H1 (cell line): ENCODE measurements at regions not wholly inside any gene's neighbourhood (a gene's known extent, or its start where the extent isn't known, plus 50 kb on each side); places are given as distances from the start of the nearest gene placed in this dataset.

Experiments used
- CEBPB ChIP-seq: IDR thresholded peaks from 2 replicates; pipeline ENCODE4 v1.6.1; 2012; ENCODE audit warnings: low read depth, low read length
- RXRA ChIP-seq: IDR thresholded peaks from 2 replicates; pipeline ENCODE4 v1.6.1; 2011; ENCODE audit warnings: low read depth, mild to moderate bottlenecking, low read length, moderate library complexity; ENCODE audit not compliant: insufficient read depth
- TAF7 ChIP-seq: optimal IDR thresholded peaks from 2 replicates; pipeline ENCODE3; 2011; ENCODE audit warnings: low read depth, mild to moderate bottlenecking, inconsistent platforms, low read length, moderate library complexity, borderline replicate concordance
- TCF12 ChIP-seq: IDR thresholded peaks from 2 replicates; pipeline ENCODE4 v1.6.1; 2011; ENCODE audit warnings: low read depth, mild to moderate bottlenecking, low read length

DNA sequence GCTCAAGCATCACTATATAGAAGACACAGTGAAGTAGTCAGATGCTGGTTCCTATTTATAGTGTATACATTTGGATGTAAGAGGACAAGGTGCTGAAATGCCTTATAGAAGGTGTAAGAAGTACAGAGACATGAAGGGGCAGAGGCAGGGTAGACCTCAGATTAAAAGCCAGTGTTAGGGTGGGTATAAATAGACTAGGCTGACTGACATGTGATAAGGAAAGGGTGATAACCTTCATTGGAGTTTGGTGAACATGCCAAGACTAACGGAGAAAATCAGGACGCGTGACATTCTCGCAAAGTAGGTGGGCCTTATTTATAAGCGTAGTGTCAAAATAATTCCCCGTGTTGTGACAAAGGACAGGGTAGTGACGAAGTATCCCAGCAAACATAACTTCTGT is 59.1 kb upstream of the HRH2 start (continued):
- no peak for TF ChIP-seq TAF7
- no peak for TF ChIP-seq RXRA
- TF ChIP-seq TCF12 = no peak
- TF ChIP-seq CEBPB = no peak
